22Rv1 (cell line): ENCODE measurements at regions not wholly inside any gene's neighbourhood (a gene's known extent, or its start where the extent isn't known, plus 50 kb on each side); places are given as distances from the start of the nearest gene placed in this dataset.

Source experiments
- ZFX ChIP-seq: fragments of 450-650 bp; IDR thresholded peaks from 2 replicates; pipeline ENCODE4 v1.6.1; 2017; ENCODE audit warnings: antibody characterized with exemption, borderline replicate concordance
- TF ChIP-seq, protein P1 (sequence below): fragments of 450-650 bp; IDR thresholded peaks from 2 replicates; pipeline ENCODE4 v1.5.1; 2017; ENCODE audit warnings: mild to moderate bottlenecking

GRCh38 chr15:79769069-79769481, 127.7 kb downstream of the MTHFS start:
- TF ChIP-seq, protein P1, sequence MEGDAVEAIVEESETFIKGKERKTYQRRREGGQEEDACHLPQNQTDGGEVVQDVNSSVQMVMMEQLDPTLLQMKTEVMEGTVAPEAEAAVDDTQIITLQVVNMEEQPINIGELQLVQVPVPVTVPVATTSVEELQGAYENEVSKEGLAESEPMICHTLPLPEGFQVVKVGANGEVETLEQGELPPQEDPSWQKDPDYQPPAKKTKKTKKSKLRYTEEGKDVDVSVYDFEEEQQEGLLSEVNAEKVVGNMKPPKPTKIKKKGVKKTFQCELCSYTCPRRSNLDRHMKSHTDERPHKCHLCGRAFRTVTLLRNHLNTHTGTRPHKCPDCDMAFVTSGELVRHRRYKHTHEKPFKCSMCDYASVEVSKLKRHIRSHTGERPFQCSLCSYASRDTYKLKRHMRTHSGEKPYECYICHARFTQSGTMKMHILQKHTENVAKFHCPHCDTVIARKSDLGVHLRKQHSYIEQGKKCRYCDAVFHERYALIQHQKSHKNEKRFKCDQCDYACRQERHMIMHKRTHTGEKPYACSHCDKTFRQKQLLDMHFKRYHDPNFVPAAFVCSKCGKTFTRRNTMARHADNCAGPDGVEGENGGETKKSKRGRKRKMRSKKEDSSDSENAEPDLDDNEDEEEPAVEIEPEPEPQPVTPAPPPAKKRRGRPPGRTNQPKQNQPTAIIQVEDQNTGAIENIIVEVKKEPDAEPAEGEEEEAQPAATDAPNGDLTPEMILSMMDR: peak; percentile 37
- TF ChIP-seq ZFX: no peak
